Adrenal gland (tissue), 5 donors: ENCODE measurements at regions not wholly inside any gene's neighbourhood (a gene's known extent, or its start where the extent isn't known, plus 50 kb on each side); places are given as distances from the start of the nearest gene placed in this dataset.

Experiments used
- CTCF ChIP-seq, 6 experiments: fragments of 450-650 bp in 4 of 6; fragments of 200-600 bp in 2 of 6; sonication (generic) in 1 of 6; IDR thresholded peaks; 1 replicate in 5 of 6; 2 replicates in 1 of 6; pipeline versions ENCODE4 v1.5.1 to v1.8.0; 2016 to 2021; ENCODE audit warnings: antibody characterized with exemption in 6 of 6, mild to moderate bottlenecking in 2 of 6, moderate library complexity in 1 of 6
- POLR2A ChIP-seq, 2 donors: fragments of 450-650 bp; IDR thresholded peaks; one replicate each; pipeline ENCODE4 v1.6.1; 2017; ENCODE audit warnings: antibody characterized with exemption in 2 of 2, mild to moderate bottlenecking in 2 of 2, moderate library complexity in 1 of 2
- donor health status: DM: no; HTN: no; CAD: no.

GRCh38 chr16:9509663-9510062, 418.2 kb downstream of the HAPSTR1 start:
- TF ChIP-seq CTCF (IDR thresholded peaks at IDR 0.05) (no peak), POLR2A (IDR thresholded peaks at IDR 0.05) (no peak)
